Endometrium (tissue), 2 donors: ENCODE measurements at regions not wholly inside any gene's neighbourhood (a gene's known extent, or its start where the extent isn't known, plus 50 kb on each side); places are given as distances from the start of the nearest gene placed in this dataset.

Experiments
- FAIRE-seq: peaks from 2 replicates; lab custom pipeline; 2012; peaks lifted over from hg19 to GRCh38; lab: Jason Lieb, UNC
- donor health status: control.
- donor health status: control.

DNA sequence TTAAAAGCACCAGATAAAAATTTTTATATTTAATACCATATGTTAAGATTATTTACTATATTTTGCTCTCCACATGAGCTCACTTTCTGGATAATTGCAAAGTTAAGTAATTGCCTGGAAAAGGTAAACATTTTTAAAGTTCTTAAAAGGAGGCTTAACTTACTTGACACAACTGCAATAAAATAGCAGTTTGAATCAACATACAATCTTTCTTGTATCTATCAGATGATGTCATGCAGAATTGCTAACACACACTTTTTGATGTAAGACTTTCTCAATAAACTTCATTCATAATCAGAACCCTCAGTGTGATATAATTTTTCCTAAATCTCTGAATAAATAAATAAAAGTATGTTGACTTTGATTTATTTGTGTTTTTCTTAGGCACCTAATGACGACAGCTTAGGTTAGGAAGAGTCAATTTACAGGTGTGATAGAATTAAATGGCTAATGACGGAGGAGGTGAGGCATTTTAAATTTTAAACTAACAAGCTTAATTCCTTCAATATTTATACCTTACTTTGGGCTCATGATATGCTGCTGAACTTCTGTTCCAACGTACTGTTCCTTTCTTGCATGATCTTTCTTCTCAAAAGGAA is 99.5 kb downstream of the LYPLAL1 start:
- no peak for FAIRE-seq

DNA sequence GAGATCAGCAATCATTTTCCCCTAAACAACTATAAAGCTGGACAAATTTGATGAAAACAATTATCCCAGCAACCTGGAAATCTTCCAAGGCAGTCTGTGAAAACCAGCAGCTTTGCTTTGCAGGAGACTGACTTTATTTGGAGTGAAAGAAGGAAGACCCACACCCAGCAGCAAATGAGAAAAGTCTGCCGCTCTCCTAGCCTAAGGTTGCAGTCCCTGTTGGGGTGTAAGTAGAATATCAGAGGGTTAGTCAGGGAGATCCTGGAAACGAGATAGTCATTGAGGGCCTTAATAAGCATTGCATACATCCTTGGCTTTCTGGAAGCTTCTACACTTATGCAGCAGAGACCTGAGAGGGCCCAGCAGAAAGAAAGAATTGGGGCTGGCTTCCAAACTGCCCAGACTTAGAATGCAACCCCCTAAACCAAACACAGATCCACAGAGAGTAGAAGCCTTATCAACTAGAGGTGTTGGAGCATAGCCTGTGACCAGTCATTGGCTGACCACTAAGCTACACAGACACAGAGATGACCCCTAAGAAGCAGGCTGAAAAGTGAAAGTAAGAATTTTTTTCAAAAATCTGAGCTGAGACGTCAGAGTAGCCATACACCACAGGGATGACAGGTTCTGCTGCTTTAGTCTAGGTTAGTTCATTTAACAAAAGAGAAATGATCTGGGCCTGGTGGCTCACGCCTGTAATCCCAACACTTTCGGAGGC is 98.3 kb downstream of the LYPLAL1 start:
- no peak for FAIRE-seq

DNA sequence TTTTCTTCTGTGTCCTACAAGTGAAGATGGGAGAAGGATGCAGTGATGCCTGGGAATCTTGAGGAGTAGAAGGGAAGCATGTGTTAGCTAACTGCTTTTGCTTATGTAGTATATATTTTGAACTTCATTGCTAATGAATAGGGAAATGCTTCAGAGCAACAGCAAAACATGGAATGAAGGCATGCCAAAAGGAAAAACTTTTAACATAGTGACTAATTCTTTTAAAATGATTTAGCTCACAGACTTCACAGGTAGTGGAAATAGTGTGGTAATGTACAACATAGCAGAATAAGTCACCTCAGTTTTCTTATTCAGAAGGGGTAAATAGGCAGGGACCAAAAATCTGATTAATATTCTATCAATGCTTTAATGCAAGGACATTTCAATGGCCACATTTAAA is 95.5 kb downstream of the LYPLAL1 start:
- FAIRE-seq = no peak

DNA sequence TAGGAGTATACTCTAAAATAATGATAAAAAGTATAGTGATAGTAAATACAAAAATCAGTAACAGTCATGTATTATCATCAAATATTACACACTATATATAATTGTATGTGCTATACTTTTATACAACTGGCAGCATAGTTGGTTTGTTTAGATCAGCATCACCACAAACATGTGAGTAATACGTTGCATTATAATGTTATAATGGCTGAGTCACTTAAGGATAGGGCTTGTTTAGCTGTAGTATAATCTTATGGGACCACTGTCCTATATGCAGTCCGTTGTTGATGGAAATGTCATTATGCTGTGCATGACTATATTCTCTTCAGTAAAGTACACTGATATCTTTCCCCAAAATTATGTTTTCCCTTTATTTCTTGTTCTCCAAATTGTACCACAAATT is 92.8 kb downstream of the LYPLAL1 start:
- FAIRE-seq = no peak

DNA sequence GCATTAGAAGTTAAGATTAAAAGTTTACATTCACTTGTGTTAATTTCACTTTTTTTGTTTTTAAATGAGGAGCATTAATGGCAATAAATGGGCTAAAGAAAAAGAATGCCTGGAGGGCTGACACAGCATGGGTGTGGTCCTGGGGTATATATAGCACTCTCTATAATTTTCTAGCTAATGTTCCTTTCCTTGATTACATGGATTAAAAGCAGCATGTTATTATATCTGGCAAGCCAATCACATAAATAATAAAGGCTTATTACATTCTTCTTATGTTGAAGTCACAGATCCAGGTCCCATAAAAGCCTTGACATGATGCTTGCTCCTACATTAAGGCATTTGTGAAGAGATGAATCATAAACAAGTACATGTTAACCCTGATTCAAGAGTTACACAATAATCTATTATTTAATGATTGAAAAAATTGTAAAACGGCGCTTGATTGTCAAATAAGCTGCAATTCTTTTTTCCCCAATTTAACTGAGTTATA is 91.4 kb downstream of the LYPLAL1 start:
- no peak for FAIRE-seq

DNA sequence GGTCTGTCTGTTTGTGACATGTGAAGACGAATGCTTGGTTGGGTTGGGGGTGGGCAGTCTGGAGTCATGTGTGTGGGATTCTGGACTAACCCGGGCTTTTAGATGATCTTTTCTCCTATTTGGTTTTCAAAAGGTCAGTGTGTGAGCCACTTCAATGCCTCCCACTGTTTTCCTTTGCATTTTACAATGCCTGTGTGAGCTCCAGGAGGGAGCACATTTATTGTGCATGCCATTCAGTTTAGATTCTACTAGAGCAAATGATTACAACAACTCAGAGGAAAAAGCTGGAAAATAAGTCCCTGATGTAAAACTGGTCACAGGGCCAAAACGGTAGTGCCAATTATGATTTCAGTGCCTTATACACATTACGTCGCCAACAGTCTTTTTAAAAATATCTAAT is 90.9 kb downstream of the LYPLAL1 start:
- no peak for FAIRE-seq
